Activated B cell treated with CpG ODN at 0.5 μM for 24 hours (primary cell): ENCODE measurements at regions not wholly inside any gene's neighbourhood (a gene's known extent, or its start where the extent isn't known, plus 50 kb on each side); places are given as distances from the start of the nearest gene placed in this dataset.

Experiments used
- ATAC-seq: fragments of 200-7000 bp; cut with Tn5 transposase; one replicate; pipeline ENCODE4 v1.10.0; 2021; ENCODE audit warnings: low read depth, mild to moderate bottlenecking, moderate library complexity
- CTCF ChIA-PET: fragments of 350-600 bp; sonication (Branson Sonifier 250); formaldehyde crosslinking; loops from one replicate; lab custom pipeline; 2021; ENCODE audit warnings: antibody characterized with exemption; lab: Charles Lee
- POLR2A ChIA-PET: fragments of 350-600 bp; sonication (Branson Sonifier 250); formaldehyde crosslinking; loops from one replicate; lab custom pipeline; 2021; ENCODE audit warnings: antibody characterized with exemption; lab: Charles Lee
- DNase-seq: peaks from one replicate; pipeline ENCODE4 v3.0.0; 2022
- H3K27ac Mint-ChIP-seq: one replicate; pipeline ENCODE4 v1.8.0; 2020; ENCODE audit warnings: mixed read lengths
- H3K27me3 Mint-ChIP-seq: one replicate; pipeline ENCODE4 v1.8.0; 2021; ENCODE audit warnings: mixed read lengths
- H3K36me3 Mint-ChIP-seq: one replicate; pipeline ENCODE4 v1.8.0; 2021; ENCODE audit warnings: low read depth, mixed read lengths
- H3K4me1 Mint-ChIP-seq: one replicate; pipeline ENCODE4 v1.8.0; 2021; ENCODE audit warnings: mixed read lengths
- H3K4me3 Mint-ChIP-seq: one replicate; pipeline ENCODE4 v1.8.0; 2020; ENCODE audit warnings: mild to moderate bottlenecking, mixed read lengths
- H3K9me3 Mint-ChIP-seq: one replicate; pipeline ENCODE4 v1.8.0; 2020; ENCODE audit warnings: mixed read lengths
- CTCF ChIP-seq: fragments of 200-600 bp; IDR thresholded peaks from one replicate; pipeline ENCODE4 v1.8.0; 2022; ENCODE audit warnings: antibody characterized with exemption, mild to moderate bottlenecking
- intact Hi-C: fragments of 100-400 bp; cut with micrococcal nuclease; formaldehyde crosslinking; loops from one replicate; pipeline ENCODE4 v1.15.1; 2024

DNA sequence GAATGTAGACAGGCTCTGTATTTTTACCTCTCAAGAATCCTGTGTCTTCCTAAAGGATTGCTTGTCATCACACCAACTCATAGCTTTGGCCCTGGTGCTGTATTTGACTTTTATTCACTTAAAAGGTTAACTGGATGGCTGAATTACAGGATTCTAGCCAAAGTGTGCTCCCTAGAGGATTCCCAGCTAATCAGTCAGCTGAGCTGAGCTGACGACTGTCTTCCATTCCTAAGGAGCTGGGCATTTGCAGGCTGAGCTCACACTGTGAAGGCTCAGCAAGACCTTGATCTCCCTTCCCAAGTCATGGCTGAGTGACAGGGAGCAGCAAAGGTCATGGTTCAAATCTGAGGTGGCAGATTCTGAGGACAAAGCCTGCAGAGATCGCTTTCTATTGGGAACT, 59.0 kb upstream of the PALM2AKAP2 start:
- no peak overlapping the region for H3K4me3 Mint-ChIP-seq
- no peak for TF ChIP-seq CTCF
- H3K36me3 Mint-ChIP-seq, result no peaks in the 10 kb centered on the region
- DNase-seq (no peak), ATAC-seq (no peak)
- no peaks in the 10 kb centered on the region for H3K4me1 Mint-ChIP-seq
- peaks cover 2% of the 10 kb centered on the region for H3K9me3 Mint-ChIP-seq
- ChIA-PET CTCF (no interaction called here), POLR2A (no interaction called here)
- peaks cover 8% of the 10 kb centered on the region for H3K27me3 Mint-ChIP-seq
- no peak overlapping the region for H3K27ac Mint-ChIP-seq
- intact Hi-C loops, result no loop called here

- no peak for TF ChIP-seq CTCF
- ATAC-seq, result no peak
- H3K27me3 Mint-ChIP-seq, result peaks cover 8% of the 10 kb centered on the region
- no peak overlapping the region for H3K27ac Mint-ChIP-seq
- intact Hi-C loops, result no loop called here
- ChIA-PET CTCF (no interaction called here), POLR2A (no interaction called here)
- H3K4me3 Mint-ChIP-seq, result no peak overlapping the region
- peaks cover 2% of the 10 kb centered on the region for H3K9me3 Mint-ChIP-seq
- DNase-seq, result no peak
- no peaks in the 10 kb centered on the region for H3K4me1 Mint-ChIP-seq
- H3K36me3 Mint-ChIP-seq, result no peaks in the 10 kb centered on the region
Measured at GRCh38 chr9:109722007-109722406, 58.0 kb upstream of the PALM2AKAP2 start.

GRCh38 chr9:109723781-109724180, 56.2 kb upstream of the PALM2AKAP2 start:
- ATAC-seq (no peak), DNase-seq (no peak)
- POLR2A ChIA-PET, result no interaction called here
- intact Hi-C loops, result no loop called here
- H3K27me3 Mint-ChIP-seq, result peaks cover 8% of the 10 kb centered on the region
- no peaks in the 10 kb centered on the region for H3K4me1 Mint-ChIP-seq
- H3K4me3 Mint-ChIP-seq, result no peak overlapping the region
- H3K27ac Mint-ChIP-seq, result no peak overlapping the region
- H3K9me3 Mint-ChIP-seq, result peaks cover 2% of the 10 kb centered on the region
- H3K36me3 Mint-ChIP-seq, result no peaks in the 10 kb centered on the region
- TF ChIP-seq CTCF, result no peak
- CTCF ChIA-PET, result no interaction called here

DNA sequence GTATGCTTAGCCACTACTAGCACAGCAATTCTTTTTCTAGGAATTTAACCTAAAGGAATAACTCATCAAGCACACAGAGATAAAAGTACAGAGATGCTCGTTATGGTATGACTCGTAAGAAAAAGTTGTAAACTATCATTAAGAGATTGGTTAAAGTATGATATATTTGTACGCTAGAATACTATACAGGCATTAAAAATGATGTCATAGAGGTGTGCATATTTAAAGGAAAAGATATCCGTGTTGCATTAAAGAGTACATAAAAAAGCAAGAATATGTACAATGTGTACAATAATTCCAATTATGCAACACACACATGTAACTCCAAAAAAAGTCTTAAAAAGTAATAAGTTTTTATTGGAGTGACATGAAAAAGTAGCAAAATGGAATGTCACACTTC, 54.5 kb upstream of the PALM2AKAP2 start:
- TF ChIP-seq CTCF, result no peak
- H3K9me3 Mint-ChIP-seq, result peaks cover 2% of the 10 kb centered on the region
- peaks cover 8% of the 10 kb centered on the region for H3K27me3 Mint-ChIP-seq
- ChIA-PET CTCF (no interaction called here), POLR2A (no interaction called here)
- no peaks in the 10 kb centered on the region for H3K4me1 Mint-ChIP-seq
- intact Hi-C loops, result no loop called here
- no peak for ATAC-seq
- H3K36me3 Mint-ChIP-seq, result no peaks in the 10 kb centered on the region
- H3K4me3 Mint-ChIP-seq, result no peak overlapping the region
- H3K27ac Mint-ChIP-seq, result no peak overlapping the region
- DNase-seq, result no peak

GRCh38 chr9:109726119-109726518, 53.9 kb upstream of the PALM2AKAP2 start:
- Mint-ChIP-seq H3K36me3 (no peaks in the 10 kb centered on the region), H3K27ac (no peak overlapping the region), H3K9me3 (peaks cover 2% of the 10 kb centered on the region), H3K4me3 (no peak overlapping the region), H3K4me1 (no peaks in the 10 kb centered on the region), H3K27me3 (peaks cover 8% of the 10 kb centered on the region)
- intact Hi-C loops, result no loop called here
- DNase-seq, result no peak
- ATAC-seq, result no peak
- POLR2A ChIA-PET, result no interaction called here
- no peak for TF ChIP-seq CTCF
- CTCF ChIA-PET, result no interaction called here
